Stomach (tissue), 4 donors: ENCODE measurements at regions not wholly inside any gene's neighbourhood (a gene's known extent, or its start where the extent isn't known, plus 50 kb on each side); places are given as distances from the start of the nearest gene placed in this dataset.

Experiments used
- CTCF ChIP-seq, 7 experiments: fragments of 450-650 bp in 4 of 7; fragments of 200-600 bp in 3 of 7; sonication (generic) in 3 of 7; IDR thresholded peaks; one replicate each; pipeline ENCODE4 v1.5.1; 2016 to 2019; ENCODE audit warnings: antibody characterized with exemption in 7 of 7, control low read depth in 2 of 7, mild to moderate bottlenecking in 1 of 7
- POLR2A ChIP-seq, 4 donors: fragments of 450-650 bp; IDR thresholded peaks; one replicate each; pipeline ENCODE4 v1.6.1; 2016; ENCODE audit warnings: antibody characterized with exemption in 4 of 4, control low read depth in 2 of 4, mild to moderate bottlenecking in 1 of 4, moderate library complexity in 1 of 4
- POLR2AphosphoS5 ChIP-seq, 3 donors: sonication (generic); formaldehyde crosslinking; IDR thresholded peaks; one replicate each; pipeline ENCODE4 v1.6.1; 2016; ENCODE audit warnings: antibody characterized with exemption in 3 of 3

DNA sequence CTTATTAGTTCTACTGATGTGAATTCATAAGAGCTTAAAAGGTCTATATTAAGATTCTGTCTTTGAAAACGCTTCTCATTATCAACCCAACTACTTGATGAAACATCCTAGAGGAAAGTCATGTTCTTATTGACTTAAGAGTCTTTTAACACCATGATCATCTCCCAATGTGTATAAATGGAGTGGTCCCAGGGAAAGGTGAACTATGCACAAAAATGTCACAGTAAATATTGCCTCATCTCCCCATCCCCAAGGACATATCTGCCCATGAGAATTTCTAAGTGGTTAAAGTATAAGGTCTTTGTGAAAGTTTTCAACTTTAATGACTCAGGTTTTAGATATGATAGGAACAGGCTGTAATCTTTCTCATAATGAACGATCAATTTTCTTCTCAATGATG lies 240.1 kb downstream of the IRS1 start:
- no peak for TF ChIP-seq POLR2A (IDR thresholded peaks at IDR 0.05)
- TF ChIP-seq POLR2AphosphoS5 (IDR thresholded peaks at IDR 0.05): no peak
- TF ChIP-seq CTCF (IDR thresholded peaks at IDR 0.05): no peak
